Mesenchymal stem cell (in vitro differentiated cells and primary cell): ENCODE measurements at regions not wholly inside any gene's neighbourhood (a gene's known extent, or its start where the extent isn't known, plus 50 kb on each side); places are given as distances from the start of the nearest gene placed in this dataset.
A peak's percentile ranks its signal among the peaks of the same experiment; 100 is the strongest.

Experiments used
- DNase-seq: peaks from one replicate; pipeline ENCODE4 v3.0.0-alpha.2; 2013
- H2AFZ ChIP-seq: one replicate; pipeline ENCODE4 v1.6.1; 2013; ENCODE audit warnings: low read depth, mild to moderate bottlenecking, control low read depth, inconsistent platforms, low read length, moderate library complexity
- H2AK5ac ChIP-seq: 2 replicates; pipeline ENCODE4 v1.6.1; 2013; ENCODE audit warnings: low read length, moderate library complexity, mild to moderate bottlenecking, inconsistent platforms; ENCODE audit not compliant: severe bottlenecking
- H2BK120ac ChIP-seq: one replicate; pipeline ENCODE4 v1.6.1; 2013; ENCODE audit warnings: low read depth, mild to moderate bottlenecking, inconsistent platforms, low read length, moderate library complexity
- H2BK12ac ChIP-seq, 2 experiments: one replicate each; pipeline ENCODE4 v1.6.1; 2013; ENCODE audit warnings: inconsistent platforms in 2 of 2, low read length in 2 of 2, mild to moderate bottlenecking in 2 of 2, moderate library complexity in 2 of 2, control low read depth in 1 of 2
- H2BK15ac ChIP-seq: one replicate; pipeline ENCODE4 v1.6.1; 2013; ENCODE audit warnings: mild to moderate bottlenecking, low read depth, inconsistent platforms; ENCODE audit not compliant: poor library complexity, severe bottlenecking
- H2BK5ac ChIP-seq: 2 replicates; pipeline ENCODE4 v1.6.1; 2013; ENCODE audit warnings: low read depth, mild to moderate bottlenecking, low read length, control low read depth, inconsistent platforms; ENCODE audit not compliant: poor library complexity, severe bottlenecking
- H3K14ac ChIP-seq, 2 experiments: one replicate each; pipeline ENCODE4 v1.6.1; 2013; ENCODE audit warnings: inconsistent platforms in 2 of 2, low read length in 2 of 2, control low read depth in 1 of 2, mild to moderate bottlenecking in 1 of 2, moderate library complexity in 1 of 2
- H3K18ac ChIP-seq, 2 experiments: one replicate each; pipeline ENCODE4 v1.6.1; 2013; ENCODE audit warnings: inconsistent platforms in 2 of 2, low read length in 2 of 2, control low read depth in 1 of 2, low read depth in 1 of 2, mild to moderate bottlenecking in 1 of 2
- H3K23ac ChIP-seq, 2 experiments: one replicate each; pipeline ENCODE4 v1.6.1; 2013; ENCODE audit warnings: inconsistent platforms in 2 of 2, low read length in 2 of 2, mild to moderate bottlenecking in 2 of 2, moderate library complexity in 2 of 2, control low read depth in 1 of 2
- H3K27ac ChIP-seq: 2 replicates; pipeline ENCODE4 v1.5.1; 2013; ENCODE audit warnings: mild to moderate bottlenecking, moderate library complexity, low read length, control low read depth, inconsistent platforms; ENCODE audit not compliant: poor library complexity, severe bottlenecking
- H3K27me3 ChIP-seq, 2 experiments: 2 replicates each; pipeline versions ENCODE4 v1.6.1 to v1.7.0; 2013; ENCODE audit warnings: low read length in 2 of 2, mild to moderate bottlenecking in 2 of 2, moderate library complexity in 2 of 2, control low read depth in 1 of 2, inconsistent platforms in 1 of 2; ENCODE audit not compliant: control insufficient read depth in 1 of 2, insufficient read depth in 1 of 2
- H3K36me3 ChIP-seq, 2 experiments: 2 replicates each; pipeline versions ENCODE4 v1.6.1 to v1.7.0; 2013; ENCODE audit warnings: low read length in 2 of 2, control low read depth in 1 of 2, inconsistent platforms in 1 of 2, low read depth in 1 of 2, mild to moderate bottlenecking in 1 of 2; ENCODE audit not compliant: insufficient read depth in 2 of 2, control insufficient read depth in 1 of 2
- H3K4ac ChIP-seq, 2 experiments: one replicate each; pipeline ENCODE4 v1.6.1; 2013; ENCODE audit warnings: inconsistent platforms in 2 of 2, low read length in 2 of 2, mild to moderate bottlenecking in 2 of 2, moderate library complexity in 2 of 2, control low read depth in 1 of 2, low read depth in 1 of 2
- H3K4me1 ChIP-seq: 2 replicates; pipeline ENCODE4 v1.6.1; 2013; ENCODE audit warnings: low read depth, low read length, control low read depth; ENCODE audit not compliant: control insufficient read depth, insufficient read depth
- H3K4me2 ChIP-seq: 2 replicates; pipeline ENCODE4 v1.6.1; 2013; ENCODE audit warnings: low read length, mild to moderate bottlenecking, inconsistent platforms; ENCODE audit not compliant: poor library complexity, severe bottlenecking
- H3K4me3 ChIP-seq, 2 experiments: 2 replicates each; pipeline versions ENCODE4 v1.5.1 to v1.7.0; 2013; ENCODE audit warnings: low read length in 2 of 2, mild to moderate bottlenecking in 2 of 2, control low read depth in 1 of 2, low read depth in 1 of 2; ENCODE audit not compliant: insufficient read depth in 1 of 2
- H3K79me1 ChIP-seq: replicated peaks from 2 replicates; pipeline ENCODE4 v1.6.1; 2013; ENCODE audit warnings: mild to moderate bottlenecking, control low read depth, low read length, inconsistent platforms; ENCODE audit not compliant: poor library complexity, severe bottlenecking
- H3K9ac ChIP-seq: 2 replicates; pipeline ENCODE4 v1.7.0; 2013; ENCODE audit warnings: mild to moderate bottlenecking, low read length, moderate library complexity
- H3K9me3 ChIP-seq: 2 replicates; pipeline ENCODE4 v1.7.0; 2013; ENCODE audit warnings: mild to moderate bottlenecking, low read length; ENCODE audit not compliant: control insufficient read depth
- H4K8ac ChIP-seq: one replicate; pipeline ENCODE4 v1.6.1; 2013; ENCODE audit warnings: inconsistent platforms, mild to moderate bottlenecking, low read length, moderate library complexity
- H4K91ac ChIP-seq: one replicate; pipeline ENCODE4 v1.6.1; 2013; ENCODE audit warnings: mild to moderate bottlenecking, low read length, inconsistent platforms
- WGBS: methylation state at CpG from one replicate; pipeline ENCODE4 v1.1.7; 2013; ENCODE audit warnings: mixed read lengths; 5-methylcytosine and 5-hydroxymethylcytosine counted together

GRCh38 chr7:132720835-132721234 is 144.6 kb upstream of the PLXNA4 start:
- Histone ChIP-seq H2BK120ac (no peak overlapping the region), H3K36me3 (no peaks in the 10 kb centered on the region), H2BK12ac (no peak overlapping the region), H3K4me3 (no peak overlapping the region), H3K14ac (no peak overlapping the region), H2AK5ac (no peak overlapping the region), H3K4me2 (no peak overlapping the region), H3K23ac (no peak overlapping the region), H3K27ac (no peak overlapping the region), H3K4ac (no peak overlapping the region), H3K9me3 (peaks cover 17% of the 10 kb centered on the region), H2BK15ac (no peak overlapping the region), H3K9ac (no peak overlapping the region), H3K27me3 (peaks cover 0 to 12% of the 10 kb centered on the region in 2 experiments), H3K18ac (no peak overlapping the region), H3K79me1 (no peaks in the 10 kb centered on the region), H3K4me1 (no peaks in the 10 kb centered on the region), H2AFZ (no peak overlapping the region), H4K8ac (no peak overlapping the region), H2BK5ac (no peak overlapping the region), H4K91ac (no peak overlapping the region)
- WGBS, result 59% methylated on average over 2 of the region's 5 CpGs
- DNase-seq, result no peak

GRCh38 chr7:132713893-132714292 is 137.6 kb upstream of the PLXNA4 start:
- Histone ChIP-seq H3K4me3 (no peak overlapping the region), H2AK5ac (no peak overlapping the region), H4K91ac (no peak overlapping the region), H3K18ac (no peak overlapping the region), H3K14ac (no peak overlapping the region), H3K9ac (no peak overlapping the region), H3K27me3 (peaks cover 4% of the 10 kb centered on the region in 2 experiments), H2BK15ac (no peak overlapping the region), H3K9me3 (peaks cover 5% of the 10 kb centered on the region), H3K27ac (no peak overlapping the region), H2AFZ (no peak overlapping the region), H3K4me1 (no peaks in the 10 kb centered on the region), H2BK120ac (no peak overlapping the region), H3K4ac (no peak overlapping the region), H4K8ac (no peak overlapping the region), H2BK12ac (no peak overlapping the region), H3K36me3 (no peaks in the 10 kb centered on the region), H2BK5ac (no peak overlapping the region), H3K23ac (no peak overlapping the region), H3K79me1 (no peaks in the 10 kb centered on the region), H3K4me2 (no peak overlapping the region)
- 90% methylated on average over 3 of the region's 3 CpGs for WGBS
- DNase-seq, result no peak

GRCh38 chr7:132709971-132710567 is 133.8 kb upstream of the PLXNA4 start:
- Histone ChIP-seq H2BK120ac (no peak overlapping the region), H2AFZ (no peak overlapping the region), H4K91ac (no peak overlapping the region), H3K27ac (no peak overlapping the region), H3K4ac (no peak overlapping the region), H3K18ac (no peak overlapping the region), H3K9me3 (no peaks in the 10 kb centered on the region), H3K23ac (no peak overlapping the region), H3K14ac (no peak overlapping the region), H3K79me1 (no peaks in the 10 kb centered on the region), H3K36me3 (no peaks in the 10 kb centered on the region), H4K8ac (no peak overlapping the region), H3K4me2 (no peak overlapping the region), H2BK5ac (no peak overlapping the region), H2BK12ac (no peak overlapping the region), H2BK15ac (no peak overlapping the region), H3K4me1 (no peaks in the 10 kb centered on the region), H2AK5ac (no peak overlapping the region), H3K27me3 (peaks cover 4 to 5% of the 10 kb centered on the region in 2 experiments), H3K9ac (no peak overlapping the region), H3K4me3 (no peak overlapping the region)
- DNase-seq, result peak; percentile 22
- 69% methylated on average over 7 of the region's 7 CpGs for WGBS

GRCh38 chr7:132708470-132708869 is 132.2 kb upstream of the PLXNA4 start:
- Histone ChIP-seq H2BK120ac (no peak overlapping the region), H3K4me3 (no peak overlapping the region), H4K91ac (no peak overlapping the region), H3K27ac (no peak overlapping the region), H3K4me2 (no peak overlapping the region), H3K14ac (no peak overlapping the region), H4K8ac (no peak overlapping the region), H3K18ac (no peak overlapping the region), H3K79me1 (no peaks in the 10 kb centered on the region), H2BK12ac (no peak overlapping the region), H3K27me3 (peaks cover 8 to 14% of the 10 kb centered on the region in 2 experiments), H3K9ac (no peak overlapping the region), H2AFZ (no peak overlapping the region), H3K4me1 (no peaks in the 10 kb centered on the region), H2BK15ac (no peak overlapping the region), H2AK5ac (no peak overlapping the region), H3K4ac (no peak overlapping the region), H2BK5ac (no peak overlapping the region), H3K9me3 (no peaks in the 10 kb centered on the region), H3K23ac (no peak overlapping the region), H3K36me3 (no peaks in the 10 kb centered on the region)
- no peak for DNase-seq
- WGBS, result 86% methylated on average over 4 of the region's 5 CpGs
